ENCODE measurements at regions not wholly inside any gene's neighbourhood (a gene's known extent, or its start where the extent isn't known, plus 50 kb on each side); places are given as distances from the start of the nearest gene placed in this dataset.

GRCh38 chr11:46203746-46204145 is 73.7 kb upstream of the CREB3L1 start:
- no peak for DNase-seq
- no peak overlapping the region for H3K27ac Mint-ChIP-seq
- peaks cover 0 to 4% (median 0%) of the 10 kb centered on the region in 6 donors for H3K9me3 Mint-ChIP-seq
- peaks cover 0 to 4% (median 0%) of the 10 kb centered on the region in 3 donors for H3K36me3 Mint-ChIP-seq
- H3K27me3 Mint-ChIP-seq (ENCODE audit: low read depth in 3 of 3): peaks cover 0 to 9% (median 8%) of the 10 kb centered on the region in 3 donors
- no peak overlapping the region for H3K4me3 Mint-ChIP-seq
- peaks cover 0 to under 1% of the 10 kb centered on the region in 2 donors for H3K4me1 Mint-ChIP-seq

GRCh38 chr11:46202696-46203391 is 74.6 kb upstream of the CREB3L1 start:
- no peaks in the 10 kb centered on the region for H3K4me1 Mint-ChIP-seq
- no peak overlapping the region for H3K27ac Mint-ChIP-seq
- H3K36me3 Mint-ChIP-seq: peaks cover 0 to 4% (median 0%) of the 10 kb centered on the region in 3 donors
- peaks cover 0 to 4% (median 0%) of the 10 kb centered on the region in 6 donors for H3K9me3 Mint-ChIP-seq
- H3K4me3 Mint-ChIP-seq: no peak overlapping the region
- DNase-seq: no peak
- peaks cover 0 to 9% (median 8%) of the 10 kb centered on the region in 3 donors for H3K27me3 Mint-ChIP-seq (ENCODE audit: low read depth in 3 of 3)

GRCh38 chr11:46202149-46202548 is 75.3 kb upstream of the CREB3L1 start:
- Mint-ChIP-seq H3K36me3 (peaks cover 0 to 4% (median 0%) of the 10 kb centered on the region in 3 donors), H3K9me3 (peaks cover 0 to 4% (median 0%) of the 10 kb centered on the region in 6 donors), H3K4me3 (no peak overlapping the region), H3K4me1 (no peaks in the 10 kb centered on the region), H3K27me3 (ENCODE audit: low read depth in 3 of 3) (peaks cover 0 to 9% (median 8%) of the 10 kb centered on the region in 3 donors), H3K27ac (no peak overlapping the region)
- no peak for DNase-seq

- no peak overlapping the region for H3K4me3 Mint-ChIP-seq
- H3K4me1 Mint-ChIP-seq: no peaks in the 10 kb centered on the region
- peaks cover 0 to 4% (median 0%) of the 10 kb centered on the region in 3 donors for H3K36me3 Mint-ChIP-seq
- H3K27me3 Mint-ChIP-seq (ENCODE audit: low read depth in 3 of 3): peaks cover 0 to 12% (median 8%) of the 10 kb centered on the region in 3 donors
- no peak overlapping the region for H3K27ac Mint-ChIP-seq
- DNase-seq: no peak
- peaks cover 0 to 4% (median 0%) of the 10 kb centered on the region in 6 donors for H3K9me3 Mint-ChIP-seq
Measured at GRCh38 chr11:46200537-46201281, 76.8 kb upstream of the CREB3L1 start.

GRCh38 chr11:46198245-46199240 is 77.3 kb upstream of the PHF21A start:
- H3K27me3 Mint-ChIP-seq (ENCODE audit: low read depth in 3 of 3): peaks cover 2 to 12% (median 6%) of the 10 kb centered on the region in 3 donors
- H3K36me3 Mint-ChIP-seq: peaks cover 0 to 4% (median 0%) of the 10 kb centered on the region in 3 donors
- no peak overlapping the region for H3K27ac Mint-ChIP-seq
- H3K4me1 Mint-ChIP-seq: peaks cover 0 to under 1% of the 10 kb centered on the region in 2 donors
- no peak for DNase-seq
- no peak overlapping the region for H3K4me3 Mint-ChIP-seq
- H3K9me3 Mint-ChIP-seq: peaks cover 0 to 4% (median 0%) of the 10 kb centered on the region in 6 donors

GRCh38 chr11:46197421-46197820 is 76.2 kb upstream of the PHF21A start:
- Mint-ChIP-seq H3K27ac (no peak overlapping the region), H3K36me3 (peaks cover 0 to under 1% (median 0%) of the 10 kb centered on the region in 3 donors)

GRCh38 chr11:46188017-46188416 is 66.8 kb upstream of the PHF21A start:
- no peak overlapping the region for H3K27ac Mint-ChIP-seq
- no peak overlapping the region for H3K4me3 Mint-ChIP-seq
- no peak for DNase-seq
- H3K4me1 Mint-ChIP-seq: no peaks in the 10 kb centered on the region
- peaks cover 4 to 13% (median 6%) of the 10 kb centered on the region in 3 donors for H3K27me3 Mint-ChIP-seq (ENCODE audit: low read depth in 3 of 3)
- no peaks in the 10 kb centered on the region for H3K36me3 Mint-ChIP-seq
- peaks cover 0 to 7% (median 4%) of the 10 kb centered on the region in 6 donors for H3K9me3 Mint-ChIP-seq

More at GRCh38 chr11:46197421-46197820, 76.2 kb upstream of the PHF21A start:
- no peak overlapping the region for H3K4me3 Mint-ChIP-seq
- peaks cover 0 to 3% of the 10 kb centered on the region in 2 donors for H3K4me1 Mint-ChIP-seq
- H3K9me3 Mint-ChIP-seq: no peaks in the 10 kb centered on the region
- DNase-seq: no peak
- peaks cover 2 to 13% (median 6%) of the 10 kb centered on the region in 3 donors for H3K27me3 Mint-ChIP-seq (ENCODE audit: low read depth in 3 of 3)

GRCh38 chr11:46183819-46184218 is 62.6 kb upstream of the PHF21A start:
- Mint-ChIP-seq H3K4me3 (no peak overlapping the region), H3K9me3 (no peaks in the 10 kb centered on the region), H3K36me3 (peaks cover 0 to 4% (median 0%) of the 10 kb centered on the region in 3 donors), H3K27me3 (ENCODE audit: low read depth in 3 of 3) (peaks cover 1 to 11% (median 4%) of the 10 kb centered on the region in 3 donors), H3K4me1 (no peaks in the 10 kb centered on the region), H3K27ac (no peak overlapping the region)
- DNase-seq: no peak

- H3K9me3 Mint-ChIP-seq: no peaks in the 10 kb centered on the region
- peaks cover 0 to 4% (median 0%) of the 10 kb centered on the region in 3 donors for H3K36me3 Mint-ChIP-seq
- H3K27me3 Mint-ChIP-seq (ENCODE audit: low read depth in 3 of 3): peaks cover 1 to 13% (median 4%) of the 10 kb centered on the region in 3 donors
- no peaks in the 10 kb centered on the region for H3K4me1 Mint-ChIP-seq
- no peak for DNase-seq
- no peak overlapping the region for H3K4me3 Mint-ChIP-seq
- H3K27ac Mint-ChIP-seq: no peak overlapping the region
Measured at GRCh38 chr11:46181843-46182424, 60.7 kb upstream of the PHF21A start.

GRCh38 chr11:46181387-46181786 is 60.1 kb upstream of the PHF21A start:
- H3K27me3 Mint-ChIP-seq (ENCODE audit: low read depth in 3 of 3): peaks cover 0 to 13% (median 4%) of the 10 kb centered on the region in 3 donors
- H3K9me3 Mint-ChIP-seq: no peaks in the 10 kb centered on the region
- no peak overlapping the region for H3K27ac Mint-ChIP-seq
- no peaks in the 10 kb centered on the region for H3K4me1 Mint-ChIP-seq
- H3K36me3 Mint-ChIP-seq: peaks cover 0 to 4% (median 0%) of the 10 kb centered on the region in 3 donors
- no peak for DNase-seq
- H3K4me3 Mint-ChIP-seq: no peak overlapping the region

- Mint-ChIP-seq H3K27me3 (ENCODE audit: low read depth in 3 of 3) (peaks cover 0 to 13% (median 7%) of the 10 kb centered on the region in 3 donors), H3K9me3 (no peaks in the 10 kb centered on the region), H3K36me3 (peaks cover 0 to 4% (median 0%) of the 10 kb centered on the region in 3 donors), H3K27ac (no peak overlapping the region), H3K4me3 (no peak overlapping the region), H3K4me1 (no peaks in the 10 kb centered on the region)
- DNase-seq: no peak
Measured at GRCh38 chr11:46180736-46181135, 59.5 kb upstream of the PHF21A start.

GRCh38 chr11:46178513-46178912 is 57.3 kb upstream of the PHF21A start:
- H3K4me3 Mint-ChIP-seq: no peak overlapping the region
- no peak for DNase-seq
- H3K27me3 Mint-ChIP-seq (ENCODE audit: low read depth in 3 of 3): peaks cover 0 to 6% (median 5%) of the 10 kb centered on the region in 3 donors
- no peaks in the 10 kb centered on the region for H3K9me3 Mint-ChIP-seq
- H3K4me1 Mint-ChIP-seq: no peaks in the 10 kb centered on the region
- H3K36me3 Mint-ChIP-seq: peaks cover 0 to 4% (median 0%) of the 10 kb centered on the region in 3 donors
- H3K27ac Mint-ChIP-seq: no peak overlapping the region

- no peak overlapping the region for H3K27ac Mint-ChIP-seq
- no peaks in the 10 kb centered on the region for H3K9me3 Mint-ChIP-seq
- peaks cover 0 to 6% (median 5%) of the 10 kb centered on the region in 3 donors for H3K27me3 Mint-ChIP-seq (ENCODE audit: low read depth in 3 of 3)
- no peaks in the 10 kb centered on the region for H3K4me1 Mint-ChIP-seq
- H3K4me3 Mint-ChIP-seq: no peak overlapping the region
- peaks cover 0 to 4% (median 0%) of the 10 kb centered on the region in 3 donors for H3K36me3 Mint-ChIP-seq
- no peak for DNase-seq
Measured at GRCh38 chr11:46176421-46176820, 55.2 kb upstream of the PHF21A start.
